ENCODE measurements at regions not wholly inside any gene's neighbourhood (a gene's known extent, or its start where the extent isn't known, plus 50 kb on each side); places are given as distances from the start of the nearest gene placed in this dataset.

GRCh38 chr13:44626176-44626575 is 50.0 kb upstream of the TSC22D1 start:
- Histone ChIP-seq H3K27ac (no peak overlapping the region), H3K4me3 (no peak overlapping the region), H3K27me3 (no peaks in the 10 kb centered on the region), H3K4me1 (no peaks in the 10 kb centered on the region), H3K9me3 (no peaks in the 10 kb centered on the region), H3K36me3 (no peaks in the 10 kb centered on the region)
- TF ChIP-seq CTCF (IDR thresholded peaks at IDR 0.05 in 4 of 5, conservative IDR thresholded peaks at IDR 0.05 in 1 of 5) (no peak), POLR2A (IDR thresholded peaks at IDR 0.05) (no peak)
- intact Hi-C loops (cut with DNase I; ENCODE audit: low total_unique reads) (no loop called here), in situ Hi-C loops (cut with MboI; ENCODE audit: low sequenced_read_pairs in 4 of 4) (no loop called here)
- ATAC-seq (no peak), DNase-seq (no peak)
